Cardiac septum (tissue), 1 donor: ENCODE measurements at regions not wholly inside any gene's neighbourhood (a gene's known extent, or its start where the extent isn't known, plus 50 kb on each side); places are given as distances from the start of the nearest gene placed in this dataset.
"Not testable (repeated sequence)": the region's sequence is repeated elsewhere in the genome, so short reads cannot be mapped to it uniquely, and the experiment has no call there.

ENCODE experiments used
- DNase-seq: peaks from one replicate; pipeline ENCODE4 v3.0.0-alpha.2; 2020; ENCODE audit warnings: low spot score
- intact Hi-C: fragments of 100-400 bp; cut with DNase I; formaldehyde crosslinking; loops from one replicate; pipeline ENCODE4 v1.14.0; 2022
- donor health status: DM: no; HTN: no; CAD: no.

GRCh38 chr2:121137571-121137970, 147.4 kb downstream of the TFCP2L1 start:
- peak; percentile 61 for DNase-seq
- intact Hi-C loops = no loop called here

GRCh38 chr2:121140734-121141133, 144.3 kb downstream of the TFCP2L1 start:
- intact Hi-C loops = no loop called here
- DNase-seq = no peak

GRCh38 chr2:121142452-121142851, 142.6 kb downstream of the TFCP2L1 start:
- intact Hi-C loops = no loop called here

GRCh38 chr2:121144111-121144510, 140.9 kb downstream of the TFCP2L1 start:
- intact Hi-C loops = no loop called here
- peak; percentile 29 for DNase-seq

More at GRCh38 chr2:121142452-121142851, 142.6 kb downstream of the TFCP2L1 start:
- DNase-seq = peak; percentile 55

GRCh38 chr2:121146630-121147029, 138.4 kb downstream of the TFCP2L1 start:
- DNase-seq = no peak
- intact Hi-C loops = no loop called here

GRCh38 chr2:121147766-121148165, 137.2 kb downstream of the TFCP2L1 start:
- no peak for DNase-seq
- intact Hi-C loops = no loop called here

GRCh38 chr2:121148481-121148880, 136.5 kb downstream of the TFCP2L1 start:
- DNase-seq = no peak
- intact Hi-C loops = no loop called here

GRCh38 chr2:121149384-121149783, 135.6 kb downstream of the TFCP2L1 start:
- DNase-seq = peak; percentile 58
- intact Hi-C loops = no loop called here

- peak; percentile 72 for DNase-seq
- intact Hi-C loops = no loop called here
Observed at GRCh38 chr2:121150126-121150525, 134.9 kb downstream of the TFCP2L1 start.

- no peak for DNase-seq
- intact Hi-C loops = no loop called here
Observed at GRCh38 chr2:121150713-121151112, 134.3 kb downstream of the TFCP2L1 start.

GRCh38 chr2:121151311-121152109, 133.5 kb downstream of the TFCP2L1 start:
- intact Hi-C loops = no loop called here
- DNase-seq = peak; percentile 19

- peak; percentile 71 for DNase-seq
- intact Hi-C loops = no loop called here
Observed at GRCh38 chr2:121152861-121153260, 132.1 kb downstream of the TFCP2L1 start.

- intact Hi-C loops = no loop called here
- DNase-seq = peak; percentile 60
Observed at GRCh38 chr2:121153516-121153915, 131.5 kb downstream of the TFCP2L1 start.

GRCh38 chr2:121155502-121156056, 129.4 kb downstream of the TFCP2L1 start:
- intact Hi-C loops = no loop called here
- peak; percentile 57 for DNase-seq

- DNase-seq, intact Hi-C loops: not testable (repeated sequence)
Observed at GRCh38 chr2:121157481-121157880, 127.5 kb downstream of the TFCP2L1 start.

- intact Hi-C loops = no loop called here
- peak; percentile 67 for DNase-seq
Observed at GRCh38 chr2:121159291-121160071, 125.5 kb downstream of the TFCP2L1 start.

- no peak for DNase-seq
- intact Hi-C loops = no loop called here
Observed at GRCh38 chr2:121160366-121160765, 124.6 kb downstream of the TFCP2L1 start.

GRCh38 chr2:121161272-121161671, 123.7 kb downstream of the TFCP2L1 start:
- intact Hi-C loops = no loop called here
- no peak for DNase-seq

- DNase-seq = no peak
- intact Hi-C loops = no loop called here
Observed at GRCh38 chr2:121162893-121163292, 122.1 kb downstream of the TFCP2L1 start.

- intact Hi-C loops = no loop called here
- peak; percentile 44 for DNase-seq
Observed at GRCh38 chr2:121164042-121164441, 121.0 kb downstream of the TFCP2L1 start.
